GM12874 (cell line): ENCODE measurements at regions not wholly inside any gene's neighbourhood (a gene's known extent, or its start where the extent isn't known, plus 50 kb on each side); places are given as distances from the start of the nearest gene placed in this dataset.

Source experiments
- CTCF ChIP-seq: IDR thresholded peaks from 2 replicates; pipeline ENCODE4 v1.5.1; 2011; ENCODE audit warnings: low read depth, mild to moderate bottlenecking, control low read depth, low read length, moderate library complexity; ENCODE audit not compliant: insufficient read depth

- TF ChIP-seq CTCF = no peak
Measured at GRCh38 chr14:98855926-98856715, 415.9 kb downstream of the BCL11B start.

GRCh38 chr14:98858158-98858557 lies 413.8 kb downstream of the BCL11B start:
- no peak for TF ChIP-seq CTCF

- no peak for TF ChIP-seq CTCF
Measured at GRCh38 chr14:98858561-98858960, 413.4 kb downstream of the BCL11B start.

GRCh38 chr14:98859301-98859700 lies 412.7 kb downstream of the BCL11B start:
- no peak for TF ChIP-seq CTCF

- no peak for TF ChIP-seq CTCF
Measured at GRCh38 chr14:98864211-98864610, 407.8 kb downstream of the BCL11B start.

GRCh38 chr14:98867146-98867545 lies 404.9 kb downstream of the BCL11B start:
- no peak for TF ChIP-seq CTCF

- TF ChIP-seq CTCF = no peak
Measured at GRCh38 chr14:98867726-98868125, 404.3 kb downstream of the BCL11B start.
